Erythroblast (primary cell): ENCODE measurements at regions not wholly inside any gene's neighbourhood (a gene's known extent, or its start where the extent isn't known, plus 50 kb on each side); places are given as distances from the start of the nearest gene placed in this dataset.

Experiments
- DNase-seq, 2 experiments: peaks; one replicate each; lab custom pipeline; 2025; lab: John Stamatoyannopoulos, UW
- GATA1 ChIP-seq: IDR thresholded peaks from 2 replicates; pipeline ENCODE4 v1.6.1; 2011; ENCODE audit warnings: low read depth, mild to moderate bottlenecking, control low read depth, low read length, moderate library complexity
- POLR2A ChIP-seq: IDR thresholded peaks from 2 replicates; pipeline ENCODE4 v1.6.1; 2011; ENCODE audit warnings: mild to moderate bottlenecking, low read length

- DNase-seq = no peak
- no peak for TF ChIP-seq POLR2A
- no peak for TF ChIP-seq GATA1
These were observed 57.2 kb upstream of the LRRC55 start for GRCh38 chr11:57124505-57124904.

DNA sequence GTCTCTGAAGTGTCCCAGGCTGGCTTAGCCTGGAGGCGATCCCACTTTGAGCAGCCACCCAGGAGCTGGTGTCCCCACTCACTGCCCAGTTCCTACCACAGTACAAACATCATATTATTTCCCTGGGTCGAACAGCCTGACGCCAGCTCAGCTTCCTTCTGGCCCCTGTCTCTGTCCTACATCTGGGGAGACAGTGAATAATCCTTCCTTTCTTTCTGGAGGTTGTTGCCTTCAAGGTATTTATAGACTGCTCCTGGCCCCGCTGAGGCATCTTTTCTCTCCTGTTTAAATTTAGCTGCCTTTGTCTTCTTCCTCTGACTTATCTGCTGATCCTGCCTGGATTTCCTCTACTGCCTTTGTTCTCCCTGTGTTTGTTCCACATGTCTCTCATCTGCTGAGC, 56.8 kb upstream of the LRRC55 start:
- TF ChIP-seq POLR2A (no peak), GATA1 (no peak)
- DNase-seq = no peak

DNA sequence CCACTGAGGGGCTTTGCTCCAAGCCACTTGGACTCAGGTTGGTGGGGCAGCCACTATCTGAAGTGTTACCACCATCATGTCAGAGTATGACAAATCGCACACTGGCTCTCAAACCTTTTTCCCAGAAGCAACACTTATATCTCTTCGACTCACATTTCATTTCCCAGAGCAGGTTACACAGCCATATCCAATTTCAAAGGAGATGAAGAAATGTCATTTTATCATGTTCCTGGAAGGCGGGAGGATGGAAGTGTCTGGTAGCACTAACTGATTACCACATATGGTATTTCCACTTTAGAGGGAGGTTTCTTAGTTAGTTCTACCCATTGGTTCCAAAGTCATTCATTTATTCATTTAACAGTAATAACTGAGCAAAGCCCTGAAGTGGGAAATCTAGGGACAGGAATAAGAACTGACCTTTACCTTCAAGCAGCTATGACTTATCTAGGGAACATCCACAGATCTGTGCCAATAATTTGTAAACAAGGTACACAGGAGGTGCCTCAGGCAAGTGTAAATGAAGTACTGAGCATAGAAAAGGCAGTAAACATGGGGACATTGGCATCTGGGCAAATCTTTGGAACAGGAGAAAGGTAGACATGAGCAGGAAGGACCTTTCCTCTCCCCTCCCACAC, 54.9 kb upstream of the LRRC55 start:
- DNase-seq = no peak
- TF ChIP-seq POLR2A = no peak
- TF ChIP-seq GATA1 = no peak

- peak; percentile 34 to 43 for DNase-seq
These were observed 50.5 kb upstream of the LRRC55 start for GRCh38 chr11:57131080-57131790.

More at GRCh38 chr11:57131080-57131790, 50.5 kb upstream of the LRRC55 start:
- TF ChIP-seq POLR2A (no peak), GATA1 (no peak)
